NCI-H1105 treated with DMSO at 0.1 percent for 48 hours (cell line): ENCODE measurements at regions not wholly inside any gene's neighbourhood (a gene's known extent, or its start where the extent isn't known, plus 50 kb on each side); places are given as distances from the start of the nearest gene placed in this dataset.
"Not testable (repeated sequence)": the region's sequence is repeated elsewhere in the genome, so short reads cannot be mapped to it uniquely, and the experiment has no call there.

ENCODE experiments used
- DNase-seq: peaks from one replicate; lab custom pipeline; 2025; lab: John Stamatoyannopoulos, UW

GRCh38 chr14:101616202-101616601 lies 54.9 kb downstream of the DIO3 start:
- no peak for DNase-seq

GRCh38 chr14:101619484-101619883 lies 58.2 kb downstream of the DIO3 start:
- DNase-seq, result no peak

- DNase-seq, result no peak
Measured at GRCh38 chr14:101620031-101620788, 58.9 kb downstream of the DIO3 start.

GRCh38 chr14:101620821-101621785 lies 59.8 kb downstream of the DIO3 start:
- DNase-seq, result no peak

- DNase-seq, result no peak
Measured at GRCh38 chr14:101622251-101623076, 61.2 kb downstream of the DIO3 start.

- DNase-seq, result no peak
Measured at GRCh38 chr14:101623077-101623372, 61.7 kb downstream of the DIO3 start.

GRCh38 chr14:101623685-101624444 lies 62.6 kb downstream of the DIO3 start:
- no peak for DNase-seq

GRCh38 chr14:101624536-101624935 lies 63.2 kb downstream of the DIO3 start:
- no peak for DNase-seq

- no peak for DNase-seq
Measured at GRCh38 chr14:101625336-101626097, 64.2 kb downstream of the DIO3 start.

GRCh38 chr14:101626331-101626730 lies 65.0 kb downstream of the DIO3 start:
- no peak for DNase-seq

GRCh38 chr14:101627915-101628262 lies 66.6 kb downstream of the DIO3 start:
- no peak for DNase-seq

- peak; percentile 43 for DNase-seq
Measured at GRCh38 chr14:101628471-101628966, 67.2 kb downstream of the DIO3 start.

GRCh38 chr14:101628975-101629374 lies 67.7 kb downstream of the DIO3 start:
- DNase-seq, result no peak

GRCh38 chr14:101630056-101630965 lies 69.0 kb downstream of the DIO3 start:
- no peak for DNase-seq

GRCh38 chr14:101631199-101631598 lies 69.9 kb downstream of the DIO3 start:
- DNase-seq, result no peak

GRCh38 chr14:101631970-101632369 lies 70.7 kb downstream of the DIO3 start:
- DNase-seq, result not testable (repeated sequence)

GRCh38 chr14:101632520-101632919 lies 71.2 kb downstream of the DIO3 start:
- no peak for DNase-seq

- DNase-seq, result no peak
Measured at GRCh38 chr14:101633276-101633675, 72.0 kb downstream of the DIO3 start.

GRCh38 chr14:101634202-101634849 lies 73.0 kb downstream of the DIO3 start:
- no peak for DNase-seq
